ENCODE measurements at regions not wholly inside any gene's neighbourhood (a gene's known extent, or its start where the extent isn't known, plus 50 kb on each side); places are given as distances from the start of the nearest gene placed in this dataset.

GRCh38 chr18:39751161-39751560, 2185.6 kb upstream of the CELF4 start:
- TF ChIP-seq FOXP2 (optimal IDR thresholded peaks at IDR 0.05; ENCODE audit: borderline replicate concordance, extremely low read depth, extremely low read length, insufficient read depth) (no peak), REST (IDR thresholded peaks at IDR 0.05; ENCODE audit: insufficient read depth in 1 of 2, low read depth in 2 of 2, low read length in 2 of 2) (no peak), POLR2AphosphoS5 (IDR thresholded peaks at IDR 0.05; ENCODE audit: low read depth, low read length) (no peak), TAF1 (IDR thresholded peaks at IDR 0.05; ENCODE audit: borderline replicate concordance, insufficient read depth, low read length) (no peak), SIN3A (IDR thresholded peaks at IDR 0.05; ENCODE audit: borderline replicate concordance, insufficient read depth, low read length) (no peak)

DNA sequence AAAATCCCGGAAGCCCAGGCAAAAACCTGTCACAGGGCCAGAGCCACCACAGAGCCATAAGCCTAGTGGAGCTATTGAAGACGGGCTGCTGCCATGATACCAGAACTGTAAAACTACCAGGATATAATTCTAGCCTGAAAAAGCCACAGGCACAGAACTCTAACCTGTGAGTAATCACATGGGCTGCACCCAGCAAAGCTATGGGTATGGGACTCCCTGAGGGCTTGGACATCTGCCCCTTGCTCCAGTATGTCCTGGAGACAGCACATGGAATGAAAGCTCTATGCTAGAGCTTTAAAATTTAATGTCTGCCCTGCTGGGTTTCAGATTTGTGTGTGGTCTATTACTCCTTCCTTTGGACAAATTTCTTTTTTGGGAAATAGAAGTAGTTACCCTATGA, 2183.6 kb upstream of the CELF4 start:
- TF ChIP-seq SIN3A (IDR thresholded peaks at IDR 0.05; ENCODE audit: borderline replicate concordance, insufficient read depth, low read length) (no peak), REST (IDR thresholded peaks at IDR 0.05; ENCODE audit: insufficient read depth in 1 of 2, low read depth in 2 of 2, low read length in 2 of 2) (no peak), POLR2AphosphoS5 (IDR thresholded peaks at IDR 0.05; ENCODE audit: low read depth, low read length) (no peak), FOXP2 (optimal IDR thresholded peaks at IDR 0.05; ENCODE audit: borderline replicate concordance, extremely low read depth, extremely low read length, insufficient read depth) (no peak), TAF1 (IDR thresholded peaks at IDR 0.05; ENCODE audit: borderline replicate concordance, insufficient read depth, low read length) (no peak)

DNA sequence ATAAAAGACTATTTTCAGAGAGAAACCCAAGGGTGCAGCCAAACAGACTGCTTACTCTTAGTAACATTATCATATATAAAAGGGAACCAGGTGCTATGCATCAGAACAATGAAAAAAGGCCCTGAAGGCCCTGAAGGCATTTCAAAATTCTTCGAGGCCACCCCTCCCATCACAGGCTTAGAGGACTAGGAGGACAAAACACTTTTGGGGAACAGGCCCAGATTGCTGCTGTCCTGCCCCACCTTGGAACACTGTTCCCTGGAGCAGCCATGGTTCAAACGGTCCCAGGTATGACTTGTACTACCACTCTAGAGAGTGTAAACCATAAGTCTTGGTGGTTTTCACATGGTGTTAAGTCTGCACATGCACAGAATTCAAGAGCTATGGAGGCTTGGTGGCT, 2183.1 kb upstream of the CELF4 start:
- TF ChIP-seq SIN3A (IDR thresholded peaks at IDR 0.05; ENCODE audit: borderline replicate concordance, insufficient read depth, low read length) (no peak), POLR2AphosphoS5 (IDR thresholded peaks at IDR 0.05; ENCODE audit: low read depth, low read length) (no peak), TAF1 (IDR thresholded peaks at IDR 0.05; ENCODE audit: borderline replicate concordance, insufficient read depth, low read length) (no peak), FOXP2 (optimal IDR thresholded peaks at IDR 0.05; ENCODE audit: borderline replicate concordance, extremely low read depth, extremely low read length, insufficient read depth) (no peak), REST (IDR thresholded peaks at IDR 0.05; ENCODE audit: insufficient read depth in 1 of 2, low read depth in 2 of 2, low read length in 2 of 2) (no peak)

DNA sequence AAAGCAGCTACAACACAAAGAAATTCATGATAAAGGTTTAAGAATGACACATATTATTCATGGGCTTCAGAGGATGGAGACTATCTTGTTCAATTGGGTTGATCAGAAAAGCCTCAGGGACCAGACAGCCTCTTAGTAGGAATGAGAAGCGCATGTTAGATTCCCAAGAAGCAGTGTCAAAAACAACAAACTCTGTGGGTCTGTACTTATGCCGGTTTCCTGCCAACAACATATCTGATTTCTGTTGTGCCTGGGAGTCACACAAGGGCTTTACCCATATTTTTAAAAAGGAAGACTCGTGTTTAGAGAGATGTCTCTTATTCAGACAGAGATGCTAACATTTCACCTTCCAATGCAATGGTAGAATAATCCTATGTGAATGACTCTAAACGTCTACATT, 2180.6 kb upstream of the CELF4 start:
- TF ChIP-seq TAF1 (IDR thresholded peaks at IDR 0.05; ENCODE audit: borderline replicate concordance, insufficient read depth, low read length) (no peak), REST (IDR thresholded peaks at IDR 0.05; ENCODE audit: insufficient read depth in 1 of 2, low read depth in 2 of 2, low read length in 2 of 2) (no peak), POLR2AphosphoS5 (IDR thresholded peaks at IDR 0.05; ENCODE audit: low read depth, low read length) (no peak), SIN3A (IDR thresholded peaks at IDR 0.05; ENCODE audit: borderline replicate concordance, insufficient read depth, low read length) (no peak)

- TF ChIP-seq REST (IDR thresholded peaks at IDR 0.05; ENCODE audit: insufficient read depth in 1 of 2, low read depth in 2 of 2, low read length in 2 of 2) (no peak), POLR2AphosphoS5 (IDR thresholded peaks at IDR 0.05; ENCODE audit: low read depth, low read length) (no peak), SIN3A (IDR thresholded peaks at IDR 0.05; ENCODE audit: borderline replicate concordance, insufficient read depth, low read length) (no peak), FOXP2 (optimal IDR thresholded peaks at IDR 0.05; ENCODE audit: borderline replicate concordance, extremely low read depth, extremely low read length, insufficient read depth) (no peak), TAF1 (IDR thresholded peaks at IDR 0.05; ENCODE audit: borderline replicate concordance, insufficient read depth, low read length) (no peak)
These were observed 2177.9 kb upstream of the CELF4 start for GRCh38 chr18:39743463-39743862.

All from PFSK-1 (cell line).